HG03575 (cell line): ENCODE measurements at regions not wholly inside any gene's neighbourhood (a gene's known extent, or its start where the extent isn't known, plus 50 kb on each side); places are given as distances from the start of the nearest gene placed in this dataset.
"Not testable (repeated sequence)": the region's sequence is repeated elsewhere in the genome, so short reads cannot be mapped to it uniquely, and the experiment has no call there.

Experiments
- ATAC-seq: cut with Tn5 transposase; IDR thresholded peaks from one replicate; pipeline ENCODE4 v1.9.1; 2021; ENCODE audit not compliant: unreplicated experiment, insufficient number of reproducible peaks, low FRiP score; ENCODE audit errors: extremely low read depth

DNA sequence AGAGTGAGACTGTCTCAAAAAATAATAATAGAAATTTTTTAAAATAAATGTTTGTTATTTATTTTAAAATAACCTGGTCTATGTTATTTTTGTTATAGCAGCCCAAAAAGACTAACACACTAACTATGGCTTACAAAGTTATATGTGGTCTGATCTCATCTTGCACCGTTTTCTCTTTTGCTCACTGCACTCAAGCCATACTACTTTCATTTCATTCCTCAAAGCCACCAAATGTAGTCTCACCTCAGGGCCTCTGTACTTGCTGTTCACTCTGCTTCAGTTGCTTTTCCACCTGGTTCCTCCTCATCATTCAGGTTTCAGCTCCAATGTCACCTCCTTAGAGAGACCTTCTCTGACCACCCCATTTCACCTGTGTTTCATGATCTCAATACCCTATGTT is 55.2 kb upstream of the MDM1 start:
- ATAC-seq: no peak

DNA sequence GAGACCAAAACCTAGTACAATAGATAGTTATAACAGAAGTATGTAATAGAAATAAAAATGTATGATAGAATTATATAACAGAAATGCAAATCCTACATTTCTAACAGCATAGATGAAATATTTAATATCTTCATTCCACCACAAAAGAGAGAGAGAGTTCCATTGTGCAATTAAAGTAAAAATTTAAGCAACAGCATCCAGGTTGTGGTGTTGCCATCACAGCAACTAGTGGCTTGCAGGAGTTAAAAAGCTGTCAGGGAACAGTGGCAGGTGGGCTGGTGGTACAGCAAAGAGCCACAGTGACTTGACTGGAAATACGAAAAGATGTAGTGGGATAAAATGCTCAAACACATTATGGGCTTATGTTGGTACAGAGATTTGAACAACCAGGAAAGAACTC is 57.1 kb upstream of the MDM1 start:
- ATAC-seq: no peak

DNA sequence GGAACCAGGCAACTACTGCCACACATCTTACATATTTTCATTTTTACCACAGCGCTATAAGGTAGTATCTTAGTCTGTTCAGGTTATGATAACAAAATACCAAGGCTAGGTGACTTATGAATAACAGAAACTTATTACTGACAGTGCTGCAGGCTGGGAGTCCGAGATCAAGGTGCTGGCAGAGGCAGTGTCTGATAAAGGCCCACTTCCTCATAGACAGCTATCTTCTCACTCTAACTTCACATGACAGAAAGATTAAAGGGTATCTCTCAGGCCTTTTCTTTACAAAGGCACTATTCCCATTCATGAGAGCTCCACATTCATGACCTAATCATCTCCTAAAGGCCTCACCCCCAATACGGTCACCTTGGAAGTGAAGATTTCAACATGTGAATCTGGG is 59.8 kb upstream of the MDM1 start:
- ATAC-seq: no peak

DNA sequence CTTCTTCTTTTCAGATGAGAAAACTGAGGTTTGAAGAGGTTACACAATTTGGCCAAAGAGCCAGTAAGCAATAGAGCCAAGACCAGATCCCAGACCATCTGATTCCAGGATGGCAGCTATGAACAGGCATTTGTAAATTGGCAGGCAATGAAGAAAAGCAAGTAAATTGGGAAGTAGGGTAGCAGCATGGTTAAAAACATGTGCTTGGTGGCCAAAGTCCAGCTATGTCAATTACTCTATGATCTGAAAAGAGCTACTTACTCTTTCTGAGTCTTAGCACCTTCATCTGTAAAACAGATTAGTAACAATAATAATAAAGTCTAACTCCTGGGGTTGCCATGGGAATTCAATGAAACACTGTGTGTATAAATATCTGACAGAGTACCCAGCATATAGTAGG is 60.2 kb upstream of the MDM1 start:
- ATAC-seq: no peak

DNA sequence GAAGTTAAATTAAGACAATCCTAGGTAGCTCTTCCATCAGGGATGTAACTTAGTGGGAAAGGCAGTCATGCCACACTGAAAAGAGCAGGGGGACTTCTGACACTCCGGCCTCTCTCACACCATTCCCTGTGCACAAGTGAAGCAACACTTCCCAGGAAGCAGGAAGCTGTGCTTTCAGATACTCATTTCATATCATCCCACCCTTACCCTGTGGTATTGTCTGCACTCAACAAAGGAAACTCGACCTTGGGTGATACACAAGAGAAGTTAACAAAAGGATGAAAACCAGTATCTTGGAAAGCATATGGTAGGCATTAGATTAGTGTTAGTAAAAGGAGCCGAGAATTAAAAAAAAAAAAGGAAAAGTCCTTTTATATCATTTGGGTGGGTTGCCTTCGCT is 61.3 kb upstream of the MDM1 start:
- no peak for ATAC-seq

DNA sequence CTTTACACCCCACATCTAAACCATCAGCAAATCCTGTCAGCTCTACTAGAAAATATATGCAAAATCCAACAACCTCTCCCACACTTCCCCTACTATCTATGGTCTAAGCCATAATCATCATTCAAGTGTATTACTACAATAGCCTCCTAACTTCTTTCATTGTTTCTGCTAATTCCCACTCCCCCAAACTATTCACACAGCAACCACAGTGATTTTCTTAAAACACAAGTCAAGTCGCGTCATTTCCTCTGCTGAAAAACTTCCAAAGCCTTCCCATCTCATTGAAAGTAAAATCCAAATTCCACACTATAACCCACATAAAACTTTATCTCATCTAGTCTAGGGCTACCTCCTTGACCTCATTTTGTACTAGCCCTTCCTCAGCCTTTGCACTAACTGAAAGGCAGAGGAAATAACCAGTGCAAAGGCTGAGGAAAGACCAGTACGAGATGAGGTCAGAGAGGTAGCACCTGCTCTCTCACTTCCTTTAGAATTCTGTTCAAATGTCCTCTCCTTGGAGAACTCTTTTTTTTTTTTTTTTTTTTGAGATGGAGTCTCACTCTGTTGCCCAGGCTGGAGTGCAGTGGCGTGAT is 65.5 kb upstream of the MDM1 start:
- ATAC-seq: no peak

DNA sequence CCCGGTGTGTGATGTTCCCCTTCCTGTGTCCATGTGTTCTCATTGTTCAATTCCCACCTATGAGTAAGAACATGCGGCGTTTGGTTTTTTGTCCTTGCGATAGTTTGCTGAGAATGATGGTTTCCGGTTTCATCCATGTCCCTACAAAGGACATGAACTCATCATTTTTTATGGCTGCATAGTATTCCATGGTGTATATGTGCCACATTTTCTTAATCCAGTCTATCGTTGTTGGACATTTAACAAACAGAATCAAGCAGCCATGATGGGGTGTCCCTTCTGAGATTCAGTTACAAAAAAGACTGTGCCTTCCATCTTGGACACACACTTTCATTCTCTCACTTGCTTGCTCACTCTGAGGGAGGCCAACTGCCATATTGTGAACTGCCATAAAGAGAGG is 66.5 kb upstream of the MDM1 start:
- not testable (repeated sequence) for ATAC-seq

DNA sequence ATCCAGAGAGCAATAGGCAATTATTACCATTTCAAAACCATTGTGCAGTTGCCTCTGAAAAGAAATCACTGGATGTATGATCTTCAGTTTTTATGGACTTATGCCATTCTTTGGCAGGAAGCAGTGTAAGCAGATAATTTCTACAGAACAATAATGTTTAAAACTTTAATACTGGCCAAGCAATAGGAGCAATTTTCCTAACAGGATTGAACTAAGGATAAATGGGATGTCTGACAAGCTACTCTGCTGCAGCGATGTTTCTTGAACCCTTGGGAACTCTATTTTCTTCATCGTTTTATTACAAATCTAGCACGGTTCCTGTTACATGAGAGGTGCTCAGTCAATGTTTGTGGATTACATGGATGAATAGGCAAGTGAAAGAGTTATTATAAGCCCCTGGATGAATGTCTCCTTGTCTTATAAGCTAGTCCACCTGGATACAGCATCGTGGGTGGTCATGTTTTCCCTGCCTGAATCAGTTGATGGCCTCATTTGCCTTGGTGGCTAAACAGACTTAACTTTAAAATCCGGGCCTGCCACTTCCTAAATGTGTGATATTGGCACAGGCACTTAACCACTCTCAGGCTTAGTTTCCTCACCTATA is 68.2 kb upstream of the MDM1 start:
- ATAC-seq: no peak

DNA sequence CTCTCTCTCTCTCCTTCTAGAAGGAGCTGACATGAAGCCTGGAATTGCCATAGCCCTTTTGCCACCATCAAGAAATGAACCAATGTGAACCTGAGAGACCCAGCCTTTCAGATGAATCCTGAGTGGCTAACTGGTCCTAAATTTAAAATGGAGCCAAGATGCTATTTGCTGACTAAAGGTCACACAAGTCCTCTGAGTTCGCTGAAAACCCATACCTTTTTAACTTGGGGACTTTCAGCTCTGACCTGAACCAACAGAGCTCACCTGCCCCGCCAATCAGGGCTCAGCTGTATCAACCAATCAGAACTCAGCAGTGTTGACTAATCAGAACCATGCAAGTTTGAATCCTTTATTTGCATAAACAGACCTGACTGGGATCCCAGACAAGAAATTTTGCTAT is 70.3 kb upstream of the MDM1 start:
- no peak for ATAC-seq

DNA sequence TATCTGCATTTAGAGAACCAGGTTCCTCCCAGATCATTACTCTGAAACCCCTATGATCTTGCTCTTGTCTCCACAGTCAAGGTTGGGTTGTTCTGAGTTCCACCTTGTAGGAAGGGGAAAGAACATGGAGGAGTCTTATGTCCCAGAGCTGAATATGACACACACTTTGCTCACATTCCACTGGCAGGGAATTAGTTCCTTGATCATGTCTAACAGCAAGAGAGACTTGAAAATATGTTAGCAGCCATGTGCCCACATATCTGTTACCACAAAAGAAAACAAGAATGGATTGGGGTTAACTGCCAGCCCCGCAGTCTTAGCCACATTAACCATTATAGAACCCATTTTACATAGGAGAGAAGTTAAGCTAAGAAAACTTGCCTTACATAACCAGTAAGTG is 71.1 kb upstream of the MDM1 start:
- ATAC-seq: no peak

DNA sequence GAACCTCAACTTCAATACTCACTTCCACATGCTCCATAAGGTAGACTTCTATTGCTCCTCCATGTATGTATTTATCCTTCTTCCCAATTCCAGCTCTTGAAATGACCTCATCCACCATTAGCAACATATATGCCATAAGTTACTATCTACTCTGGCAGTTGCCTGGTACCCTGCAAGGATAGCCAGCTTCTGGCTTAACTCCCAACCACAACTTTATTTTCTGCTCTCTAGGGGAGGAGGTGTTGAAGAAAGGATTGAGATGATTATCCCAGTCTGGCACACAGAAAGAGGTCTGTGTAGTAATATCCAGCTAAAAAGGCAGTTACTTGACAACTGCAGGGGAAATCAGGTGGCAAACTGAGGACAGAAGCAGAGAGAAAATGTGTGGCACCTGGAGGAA is 71.5 kb upstream of the MDM1 start:
- ATAC-seq: no peak

DNA sequence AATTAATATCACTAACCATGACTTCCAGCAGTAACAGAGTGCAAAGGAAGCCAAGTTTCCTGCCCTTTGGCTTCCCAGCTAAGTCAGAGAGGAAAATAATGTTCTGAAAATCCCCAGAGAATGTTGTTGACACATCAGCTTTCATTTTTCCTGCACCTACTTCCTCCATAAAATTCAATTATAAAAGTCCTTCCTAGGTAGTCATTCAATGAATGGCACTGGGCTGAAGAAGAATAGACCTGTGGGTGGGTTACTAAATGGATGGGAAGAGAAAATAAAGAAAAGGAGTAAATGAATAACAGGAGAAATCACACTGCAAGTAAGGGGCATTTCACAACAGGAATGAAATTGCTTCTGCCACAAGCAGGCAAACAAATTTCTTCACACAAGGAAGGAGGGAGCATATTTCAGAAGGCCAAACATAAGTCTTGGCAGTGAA is 73.2 kb upstream of the MDM1 start:
- ATAC-seq: no peak

DNA sequence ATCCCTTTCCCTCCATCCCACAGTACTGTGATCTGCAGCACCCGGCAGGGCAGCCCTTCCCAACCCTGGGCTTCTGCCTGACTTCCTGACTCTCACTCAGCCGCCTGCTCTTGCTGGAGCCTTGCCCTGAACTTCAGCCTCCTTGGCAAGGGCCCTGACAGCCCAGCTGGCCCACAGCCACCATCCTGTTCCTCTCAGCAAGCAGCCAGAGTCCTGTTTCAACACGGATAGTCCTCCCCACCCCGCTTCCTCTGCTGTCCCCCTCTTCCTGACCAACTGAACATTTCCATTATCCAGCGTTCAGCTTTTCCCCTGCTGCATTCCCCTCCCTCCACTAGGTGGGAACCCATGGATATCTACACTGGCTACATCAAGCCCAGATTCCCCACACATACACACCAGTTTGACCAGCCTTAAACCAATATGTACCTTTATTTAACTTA is 74.0 kb upstream of the MDM1 start:
- ATAC-seq: no peak

DNA sequence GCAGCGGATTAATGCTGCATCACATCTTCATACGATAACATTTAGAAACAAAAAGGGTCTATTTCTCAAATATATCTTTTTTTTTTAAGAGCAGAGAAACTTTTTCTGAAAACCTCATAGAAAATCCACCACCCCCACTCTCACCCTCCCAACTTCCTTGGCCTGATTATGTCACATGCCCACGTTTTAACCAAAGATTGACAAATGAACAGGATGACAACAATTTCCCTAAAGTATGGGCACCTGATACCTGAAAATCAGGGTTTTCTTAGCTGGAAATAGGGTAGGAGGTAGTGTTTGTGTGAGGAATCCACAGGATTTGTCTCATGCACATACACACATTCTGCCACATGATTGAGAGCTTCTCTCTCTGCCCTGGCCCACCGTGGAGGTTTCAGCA is 74.7 kb upstream of the MDM1 start:
- ATAC-seq: no peak

DNA sequence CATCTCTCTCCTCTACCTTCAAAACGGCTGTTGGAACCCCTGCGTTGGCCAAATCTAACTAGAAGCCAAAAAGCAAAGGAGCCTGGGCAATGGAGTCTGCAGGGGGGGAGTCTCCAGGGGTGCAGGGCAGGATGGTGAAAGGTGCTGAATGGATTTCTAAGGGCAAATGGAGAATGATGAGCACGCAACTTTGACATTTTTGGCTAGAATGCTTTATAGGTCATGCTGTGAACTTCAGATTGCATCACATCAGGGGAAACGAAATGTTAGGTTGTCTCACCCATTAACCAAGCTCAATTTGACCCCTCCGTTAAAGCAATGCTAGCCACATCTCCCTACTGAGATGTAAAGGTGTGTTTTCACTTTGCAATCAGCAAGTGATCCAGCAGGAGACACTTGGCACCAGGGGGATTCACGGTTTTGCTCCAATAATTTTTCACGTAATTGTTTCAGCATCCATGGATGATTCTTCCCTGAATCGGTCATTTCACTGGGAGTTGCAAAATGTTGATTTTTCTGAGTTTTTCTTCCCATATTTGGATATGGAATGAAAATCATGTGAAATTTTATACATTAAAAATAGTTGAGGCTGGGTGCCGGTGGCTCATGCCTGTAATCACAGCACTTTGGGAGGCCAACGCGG is 78.0 kb upstream of the MDM1 start:
- no peak for ATAC-seq

DNA sequence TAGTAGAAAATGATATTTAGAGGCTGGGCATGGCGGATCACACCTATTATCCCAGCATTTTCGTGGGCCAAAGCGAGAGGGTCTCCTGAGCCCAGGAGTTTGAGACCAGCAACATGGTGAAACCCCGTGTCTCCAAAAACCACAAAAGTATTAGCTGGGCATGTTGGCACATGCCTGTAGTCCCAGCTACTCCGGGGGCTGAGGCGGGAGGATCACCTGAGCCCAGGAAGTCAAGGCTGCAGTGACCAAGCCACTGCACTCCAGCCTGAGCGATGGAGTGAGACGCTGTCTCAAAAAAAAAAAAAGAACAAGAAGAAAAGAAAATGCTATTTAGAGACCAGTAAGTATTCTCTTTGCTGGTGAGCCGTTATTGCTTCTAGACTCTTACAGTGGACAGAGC is 79.2 kb upstream of the MDM1 start:
- ATAC-seq: no peak

DNA sequence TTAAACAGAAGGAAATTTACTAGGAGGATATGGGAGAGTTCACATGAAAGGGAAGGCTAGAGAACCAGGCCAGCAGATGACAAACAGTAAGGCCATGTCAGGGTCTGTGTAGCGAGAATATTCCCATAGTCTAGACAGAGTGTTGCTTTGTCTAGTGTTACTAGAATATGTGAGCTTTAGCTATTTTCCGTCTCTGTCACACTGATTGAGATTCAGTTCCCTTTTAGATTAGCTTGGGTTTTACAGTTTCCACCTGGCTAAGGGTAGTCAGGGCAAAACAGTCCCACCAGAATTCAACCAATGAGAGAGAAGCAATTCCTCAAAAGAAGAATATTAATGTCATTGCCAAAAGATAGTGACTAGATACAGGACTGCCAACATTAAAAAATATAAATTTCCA is 82.8 kb upstream of the MDM1 start:
- no peak for ATAC-seq

DNA sequence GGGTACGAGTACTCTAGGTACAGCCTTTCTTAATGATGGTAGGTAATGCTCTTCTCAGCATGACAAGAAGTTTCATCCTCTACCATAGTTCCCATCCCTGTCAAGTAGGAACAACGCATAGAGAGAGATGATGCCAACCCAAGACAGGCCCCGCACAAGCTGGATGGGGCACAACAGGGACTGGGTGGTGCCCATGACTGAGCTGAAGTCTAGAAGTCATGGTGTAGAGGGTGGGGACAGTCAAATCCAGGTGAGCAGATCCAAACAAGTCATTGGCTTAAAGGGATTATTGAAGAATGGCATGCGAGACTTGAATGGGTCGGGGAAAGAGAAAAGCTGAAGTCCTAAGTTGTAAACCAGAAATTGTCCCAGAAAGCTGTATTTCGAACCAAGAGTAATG is 84.2 kb upstream of the MDM1 start:
- ATAC-seq: no peak

DNA sequence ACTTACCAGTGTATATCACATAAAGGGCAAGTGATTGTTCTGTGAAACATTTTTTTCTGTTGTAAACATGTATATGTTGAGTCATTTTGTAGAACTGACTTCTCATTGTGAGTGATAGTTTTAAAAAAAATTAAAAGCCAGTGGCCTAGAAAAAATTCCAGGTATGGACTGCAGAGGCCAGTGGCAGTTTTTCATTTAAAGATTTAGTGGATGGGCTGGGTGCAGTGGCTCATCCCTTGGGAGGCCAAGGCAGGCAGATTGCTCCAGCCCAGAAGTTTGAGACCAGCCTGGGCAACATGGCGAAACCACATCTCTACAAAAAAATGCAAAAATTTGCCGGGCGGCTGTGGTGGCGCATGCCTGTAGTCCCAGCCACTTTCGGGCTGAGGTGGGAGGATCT is 84.7 kb upstream of the MDM1 start:
- no peak for ATAC-seq

DNA sequence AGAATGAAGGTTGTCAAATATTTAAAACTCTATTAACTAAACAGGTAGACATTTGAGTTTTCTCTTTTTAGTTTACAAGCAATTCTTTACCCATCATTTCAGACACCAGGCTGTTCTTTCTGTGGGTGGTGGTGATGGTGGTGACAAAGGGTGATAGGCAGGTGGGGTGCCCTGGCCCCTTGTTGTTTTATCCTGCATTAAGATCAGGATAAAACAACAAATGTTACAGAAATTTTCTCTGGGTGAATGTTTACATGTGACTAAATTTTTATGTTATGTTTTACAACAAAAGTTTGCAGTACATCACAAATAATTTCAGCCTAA is 85.9 kb upstream of the MDM1 start:
- no peak for ATAC-seq
